IMR-90 (cell line): ENCODE measurements at regions not wholly inside any gene's neighbourhood (a gene's known extent, or its start where the extent isn't known, plus 50 kb on each side); places are given as distances from the start of the nearest gene placed in this dataset.
"Not testable (repeated sequence)": the region's sequence is repeated elsewhere in the genome, so short reads cannot be mapped to it uniquely, and the experiment has no call there.

ENCODE experiments used
- ATAC-seq: fragments of 200-7000 bp; cut with Tn5 transposase; 2 replicates; pipeline ENCODE4 v1.9.1; 2020; ENCODE audit warnings: low read depth, mild to moderate bottlenecking, moderate library complexity
- BruUV-seq: library from RNA; stranded (reverse); fragments of 400-500 nt; replicated peaks from 2 replicates; lab custom pipeline; 2021; lab: Mats Ljungman, UMichigan
- CTCF ChIA-PET: fragments of 300-600 bp; formaldehyde crosslinking; extraction: SDS; loops from one replicate; lab custom pipeline; 2021; ENCODE audit warnings: antibody characterized with exemption; lab: Yijun Ruan, JAX
- POLR2A ChIA-PET: fragments of 300-600 bp; sonication (Branson Sonifier 250); formaldehyde crosslinking; loops from one replicate; lab custom pipeline; 2022; ENCODE audit warnings: antibody characterized with exemption; ENCODE audit not compliant: unreplicated experiment; lab: Charles Lee
- DNase-seq: peaks from one replicate; pipeline ENCODE4 v3.0.0; 2013
- H2AFZ ChIP-seq: replicated peaks from 2 replicates; pipeline ENCODE3; 2013; ENCODE audit warnings: low read length, mild to moderate bottlenecking; ENCODE audit not compliant: poor library complexity
- H2AK5ac ChIP-seq: 2 replicates; pipeline ENCODE4 v1.6.1; 2013; ENCODE audit warnings: low read depth, low read length, inconsistent platforms
- H2AK9ac ChIP-seq: replicated peaks from 2 replicates; pipeline ENCODE3; 2013; ENCODE audit warnings: mild to moderate bottlenecking, low read depth, low read length, moderate library complexity; ENCODE audit not compliant: poor library complexity
- H2BK120ac ChIP-seq: 2 replicates; pipeline ENCODE4 v1.6.1; 2013; ENCODE audit warnings: low read depth, low read length, inconsistent platforms
- H2BK15ac ChIP-seq: 3 replicates; pipeline ENCODE4 v1.6.1; 2013; ENCODE audit warnings: low read depth, low read length, inconsistent platforms
- H2BK20ac ChIP-seq: 2 replicates; pipeline ENCODE4 v1.6.1; 2013; ENCODE audit warnings: low read depth, mild to moderate bottlenecking, inconsistent platforms, low read length, moderate library complexity
- H2BK5ac ChIP-seq: 2 replicates; pipeline ENCODE4 v1.6.1; 2013; ENCODE audit warnings: mild to moderate bottlenecking, low read depth, low read length, inconsistent platforms; ENCODE audit not compliant: poor library complexity, severe bottlenecking
- H3K14ac ChIP-seq: replicated peaks from 2 replicates; pipeline ENCODE4 v1.6.1; 2013; ENCODE audit warnings: low read depth, low read length, inconsistent platforms
- H3K18ac ChIP-seq: 2 replicates; pipeline ENCODE4 v1.6.1; 2013; ENCODE audit warnings: low read depth, low read length, control low read depth
- H3K23ac ChIP-seq: 2 replicates; pipeline ENCODE4 v1.6.1; 2013; ENCODE audit warnings: low read depth, low read length, inconsistent platforms
- H3K27ac ChIP-seq: 2 replicates; pipeline ENCODE4 v1.5.1; 2013; ENCODE audit warnings: mild to moderate bottlenecking, control low read depth, low read length; ENCODE audit not compliant: insufficient read depth
- H3K27me3 ChIP-seq: 2 replicates; pipeline ENCODE4 v1.6.1; 2013; ENCODE audit warnings: low read length; ENCODE audit not compliant: control insufficient read depth, insufficient read depth
- H3K36me3 ChIP-seq: 2 replicates; pipeline ENCODE4 v1.6.1; 2013; ENCODE audit warnings: low read length, mixed read lengths; ENCODE audit not compliant: control insufficient read depth, insufficient read depth
- H3K4ac ChIP-seq: 2 replicates; pipeline ENCODE4 v1.6.1; 2013; ENCODE audit warnings: low read depth, low read length, inconsistent platforms
- H3K4me1 ChIP-seq: 2 replicates; pipeline ENCODE4 v1.6.1; 2013; ENCODE audit warnings: low read length, mixed read lengths; ENCODE audit not compliant: control insufficient read depth, insufficient read depth
- H3K4me2 ChIP-seq: 2 replicates; pipeline ENCODE4 v1.6.1; 2013; ENCODE audit warnings: low read depth, mild to moderate bottlenecking, control low read depth, low read length, moderate library complexity
- H3K4me3 ChIP-seq: 2 replicates; pipeline ENCODE4 v1.5.1; 2013; ENCODE audit warnings: low read depth, mild to moderate bottlenecking, control low read depth, low read length, moderate library complexity; ENCODE audit not compliant: insufficient read depth
- H3K56ac ChIP-seq: 2 replicates; pipeline ENCODE4 v1.6.1; 2013; ENCODE audit warnings: low read length, inconsistent platforms; ENCODE audit not compliant: insufficient read depth; ENCODE audit errors: extremely low read depth
- H3K79me1 ChIP-seq, 2 experiments: 2 replicates each; pipeline ENCODE4 v1.6.1; 2013; ENCODE audit warnings: low read length in 2 of 2, inconsistent platforms in 1 of 2, low read depth in 1 of 2
- H3K9ac ChIP-seq: 2 replicates; pipeline ENCODE4 v1.6.1; 2013; ENCODE audit warnings: low read depth, low read length, control low read depth
- H3K9me1 ChIP-seq: 2 replicates; pipeline ENCODE4 v1.6.1; 2013; ENCODE audit warnings: low read length, inconsistent platforms; ENCODE audit not compliant: insufficient read depth
- H3K9me3 ChIP-seq: 2 replicates; pipeline ENCODE4 v1.6.1; 2013; ENCODE audit warnings: low read length; ENCODE audit not compliant: control insufficient read depth, insufficient read depth
- H4K20me1 ChIP-seq: 2 replicates; pipeline ENCODE4 v1.6.1; 2013; ENCODE audit warnings: low read length, inconsistent platforms; ENCODE audit not compliant: insufficient read depth
- H4K5ac ChIP-seq: 2 replicates; pipeline ENCODE4 v1.6.1; 2013; ENCODE audit warnings: mild to moderate bottlenecking, low read depth, low read length, control low read depth
- H4K8ac ChIP-seq, 2 experiments: 2 replicates each; pipeline ENCODE4 v1.6.1; 2013; ENCODE audit warnings: low read depth in 2 of 2, low read length in 2 of 2, control low read depth in 1 of 2, inconsistent platforms in 1 of 2
- H4K91ac ChIP-seq: 2 replicates; pipeline ENCODE4 v1.6.1; 2013; ENCODE audit warnings: low read depth, low read length, inconsistent platforms; ENCODE audit not compliant: insufficient read depth
- CEBPB ChIP-seq: IDR thresholded peaks from 2 replicates; pipeline ENCODE4 v1.6.1; 2012; ENCODE audit warnings: low read depth, low read length, improper control_type of control experiment
- CHD1 ChIP-seq: IDR thresholded peaks from 2 replicates; pipeline ENCODE4 v1.6.1; 2012; ENCODE audit warnings: low read depth, low read length, improper control_type of control experiment
- WGBS, 2 experiments: methylation state at CpG; one replicate each; pipeline versions ENCODE4 v1.1.5 to v1.1.7; 2013; ENCODE audit warnings: missing lambda C conversion rate in 2 of 2; ENCODE audit not compliant: insufficient read length in 1 of 2; ENCODE audit errors: extremely low coverage in 2 of 2; 5-methylcytosine and 5-hydroxymethylcytosine counted together
- dilution Hi-C: fragments of 300-500 bp; cut with HindIII; formaldehyde crosslinking; loops from one replicate; pipeline ENCODE4 v1.14.3; 2018; ENCODE audit warnings: low sequenced_read_pairs; ENCODE audit not compliant: unreplicated experiment
- in situ Hi-C: fragments of 300-500 bp; cut with MboI; formaldehyde crosslinking; loops from 3 replicates; pipeline ENCODE4 v1.14.3; 2019; ENCODE audit warnings: low sequenced_read_pairs, inconsistent platforms, mixed read lengths
- intact Hi-C: fragments of 100-400 bp; cut with micrococcal nuclease; formaldehyde crosslinking; loops from 2 replicates; pipeline ENCODE4 v1.10.0; 2022

DNA sequence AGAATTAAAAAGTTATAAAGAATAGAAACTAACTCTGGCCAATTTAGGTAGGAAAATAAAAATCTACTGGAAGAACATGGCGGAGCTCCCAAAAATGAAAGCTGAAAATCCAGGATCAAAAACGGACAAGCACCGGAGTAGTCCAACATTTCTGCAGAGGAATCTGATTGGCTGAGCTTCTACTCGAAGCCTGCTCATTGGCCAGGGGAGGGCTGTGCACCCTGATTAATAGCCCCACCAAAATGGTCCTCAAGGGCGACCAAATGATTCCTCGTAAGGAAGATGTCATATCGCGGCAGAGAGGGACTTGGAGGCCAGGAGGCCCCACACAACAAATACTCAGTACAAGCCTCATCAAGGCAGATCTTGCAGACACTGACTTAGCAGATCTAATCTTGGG, 900.7 kb downstream of the UQCRFS1 start:
- H4K20me1 ChIP-seq = no peaks in the 10 kb centered on the region
- DNase-seq (no peak), ATAC-seq (no peak)
- no peak overlapping the region for H3K27ac ChIP-seq
- TF ChIP-seq CHD1 (no peak), CEBPB (no peak)
- no peaks in the 10 kb centered on the region for H3K79me1 ChIP-seq
- H3K9ac ChIP-seq = no peak overlapping the region
- H3K9me1 ChIP-seq = no peaks in the 10 kb centered on the region
- no peak overlapping the region for H2BK120ac ChIP-seq
- no peak overlapping the region for H4K5ac ChIP-seq
- dilution Hi-C loops = no loop called here
- no peak overlapping the region for H2AFZ ChIP-seq
- no peak overlapping the region for H2BK20ac ChIP-seq
- WGBS, 2 experiments = no CpG with 5 or more reads among the region's 8 CpGs
- no peak overlapping the region for H3K4me2 ChIP-seq
- H3K18ac ChIP-seq = no peak overlapping the region
- intact Hi-C loops = no loop called here
- H2AK9ac ChIP-seq = no peak overlapping the region
- H3K36me3 ChIP-seq = no peaks in the 10 kb centered on the region
- H2BK15ac ChIP-seq = no peak overlapping the region
- in situ Hi-C loops = no loop called here
- peaks cover 31% of the 10 kb centered on the region for H3K9me3 ChIP-seq
- no peak overlapping the region for H2BK5ac ChIP-seq
- no peak overlapping the region for H3K4me3 ChIP-seq
- POLR2A ChIA-PET = no interaction called here
- H4K8ac ChIP-seq = no peak overlapping the region
- CTCF ChIA-PET = no interaction called here
- H3K4me1 ChIP-seq = no peaks in the 10 kb centered on the region
- H2AK5ac ChIP-seq = no peak overlapping the region
- no peak overlapping the region for H4K91ac ChIP-seq
- no TSS peak for BruUV-seq
- no peak overlapping the region for H3K56ac ChIP-seq
- no peaks in the 10 kb centered on the region for H3K27me3 ChIP-seq
- no peak overlapping the region for H3K14ac ChIP-seq
- H3K4ac ChIP-seq = no peak overlapping the region
- H3K23ac ChIP-seq = no peak overlapping the region

DNA sequence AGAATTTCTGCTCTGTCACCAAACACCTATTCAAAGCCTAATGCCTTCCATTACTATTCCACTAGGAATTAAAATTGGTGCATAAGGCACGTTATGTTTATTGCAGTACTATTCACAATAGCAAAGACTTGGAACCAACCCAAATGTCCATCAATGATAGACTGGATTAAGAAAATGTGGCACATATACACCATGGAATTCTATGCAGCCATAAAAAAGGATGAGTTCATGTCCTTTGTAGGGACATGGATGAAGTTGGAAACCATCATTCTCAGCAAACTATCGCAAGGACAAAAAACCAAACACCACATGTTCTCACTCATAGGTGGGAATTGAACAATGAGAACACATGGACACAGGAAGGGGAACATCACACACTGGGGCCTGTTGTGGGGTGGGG, 902.1 kb downstream of the UQCRFS1 start:
- H4K91ac ChIP-seq, ATAC-seq, H3K4ac ChIP-seq, CTCF ChIA-PET, DNase-seq, H2BK5ac ChIP-seq, H3K4me1 ChIP-seq, H2AFZ ChIP-seq, H4K20me1 ChIP-seq, H4K5ac ChIP-seq, H3K4me2 ChIP-seq, H3K27me3 ChIP-seq, intact Hi-C loops, H3K56ac ChIP-seq, H4K8ac ChIP-seq, H2AK9ac ChIP-seq, in situ Hi-C loops, H3K36me3 ChIP-seq, H3K18ac ChIP-seq, H3K79me1 ChIP-seq, H2BK120ac ChIP-seq, H2BK20ac ChIP-seq, H2AK5ac ChIP-seq, H3K14ac ChIP-seq, H3K9me1 ChIP-seq, H3K4me3 ChIP-seq, H3K23ac ChIP-seq, H3K27ac ChIP-seq, H2BK15ac ChIP-seq, BruUV-seq, POLR2A ChIA-PET, dilution Hi-C loops, H3K9ac ChIP-seq: not testable (repeated sequence)
- WGBS, 2 experiments = no CpG with 5 or more reads among the region's 2 CpGs
- peaks cover 26% of the 10 kb centered on the region for H3K9me3 ChIP-seq
